ENCODE measurements at regions not wholly inside any gene's neighbourhood (a gene's known extent, or its start where the extent isn't known, plus 50 kb on each side); places are given as distances from the start of the nearest gene placed in this dataset.

GRCh38 chr14:47822326-47822725, 146.9 kb upstream of the MDGA2 start:
- DNase-seq (ENCODE audit: low read depth): no peak
- TF ChIP-seq POLR2A (IDR thresholded peaks at IDR 0.05; ENCODE audit: extremely low read depth, insufficient read length) (no peak), MAX (IDR thresholded peaks at IDR 0.05; ENCODE audit: low read depth, low read length) (no peak), CTCF (IDR thresholded peaks at IDR 0.05; ENCODE audit: low read depth, low read length) (no peak), MYC (IDR thresholded peaks at IDR 0.05; ENCODE audit: low read depth, low read length) (no peak)
- no peak overlapping the region for H3K4me3 ChIP-seq (ENCODE audit: low read depth, low read length)

GRCh38 chr14:47821135-47821534, 145.7 kb upstream of the MDGA2 start:
- H3K4me3 ChIP-seq (ENCODE audit: low read depth, low read length): no peak overlapping the region
- TF ChIP-seq POLR2A (IDR thresholded peaks at IDR 0.05; ENCODE audit: extremely low read depth, insufficient read length) (no peak), MYC (IDR thresholded peaks at IDR 0.05; ENCODE audit: low read depth, low read length) (no peak), CTCF (IDR thresholded peaks at IDR 0.05; ENCODE audit: low read depth, low read length) (no peak), MAX (IDR thresholded peaks at IDR 0.05; ENCODE audit: low read depth, low read length) (no peak)
- no peak for DNase-seq (ENCODE audit: low read depth)

GRCh38 chr14:47790477-47790876, 115.1 kb upstream of the MDGA2 start:
- TF ChIP-seq CTCF (IDR thresholded peaks at IDR 0.05; ENCODE audit: low read depth, low read length) (no peak), MYC (IDR thresholded peaks at IDR 0.05; ENCODE audit: low read depth, low read length) (no peak), MAX (IDR thresholded peaks at IDR 0.05; ENCODE audit: low read depth, low read length) (no peak), POLR2A (IDR thresholded peaks at IDR 0.05; ENCODE audit: extremely low read depth, insufficient read length) (no peak)
- DNase-seq (ENCODE audit: low read depth): no peak
- H3K4me3 ChIP-seq (ENCODE audit: low read depth, low read length): no peak overlapping the region

- no peak for DNase-seq (ENCODE audit: low read depth)
- TF ChIP-seq POLR2A (IDR thresholded peaks at IDR 0.05; ENCODE audit: extremely low read depth, insufficient read length): no peak
- no peak for TF ChIP-seq CTCF (IDR thresholded peaks at IDR 0.05; ENCODE audit: low read depth, low read length)
- TF ChIP-seq MAX (IDR thresholded peaks at IDR 0.05; ENCODE audit: low read depth, low read length): no peak
- TF ChIP-seq MYC (IDR thresholded peaks at IDR 0.05; ENCODE audit: low read depth, low read length): no peak
- H3K4me3 ChIP-seq (ENCODE audit: low read depth, low read length): no peak overlapping the region
These were observed 109.7 kb upstream of the MDGA2 start for GRCh38 chr14:47785058-47785457.

GRCh38 chr14:47778631-47779030, 103.2 kb upstream of the MDGA2 start:
- TF ChIP-seq MAX (IDR thresholded peaks at IDR 0.05; ENCODE audit: low read depth, low read length) (no peak), POLR2A (IDR thresholded peaks at IDR 0.05; ENCODE audit: extremely low read depth, insufficient read length) (no peak), CTCF (IDR thresholded peaks at IDR 0.05; ENCODE audit: low read depth, low read length) (no peak), MYC (IDR thresholded peaks at IDR 0.05; ENCODE audit: low read depth, low read length) (no peak)
- no peak for DNase-seq (ENCODE audit: low read depth)
- H3K4me3 ChIP-seq (ENCODE audit: low read depth, low read length): no peak overlapping the region

- TF ChIP-seq MAX (IDR thresholded peaks at IDR 0.05; ENCODE audit: low read depth, low read length) (no peak), MYC (IDR thresholded peaks at IDR 0.05; ENCODE audit: low read depth, low read length) (no peak), CTCF (IDR thresholded peaks at IDR 0.05; ENCODE audit: low read depth, low read length) (no peak), POLR2A (IDR thresholded peaks at IDR 0.05; ENCODE audit: extremely low read depth, insufficient read length) (no peak)
- no peak overlapping the region for H3K4me3 ChIP-seq (ENCODE audit: low read depth, low read length)
- no peak for DNase-seq (ENCODE audit: low read depth)
These were observed 97.2 kb upstream of the MDGA2 start for GRCh38 chr14:47772652-47773051.
